MM.1S (cell line): ENCODE measurements at regions not wholly inside any gene's neighbourhood (a gene's known extent, or its start where the extent isn't known, plus 50 kb on each side); places are given as distances from the start of the nearest gene placed in this dataset.

Source experiments
- EZH2 ChIP-seq: fragments of 300-600 bp; sonication (generic); optimal IDR thresholded peaks from 2 replicates; pipeline ENCODE3; 2017; ENCODE audit warnings: low read depth, mild to moderate bottlenecking, antibody characterized with exemption, low read length, mixed read lengths
- EZH2phosphoT487 ChIP-seq: fragments of 300-600 bp; sonication (generic); IDR thresholded peaks from 2 replicates; pipeline ENCODE4 v1.6.1; 2018; ENCODE audit warnings: antibody characterized with exemption, low read length
- TF ChIP-seq, protein P1 (sequence below): fragments of 300-600 bp; sonication (generic); IDR thresholded peaks from 2 replicates; pipeline ENCODE4 v1.5.1; 2016; ENCODE audit warnings: antibody characterized with exemption, low read length, mixed read lengths

DNA sequence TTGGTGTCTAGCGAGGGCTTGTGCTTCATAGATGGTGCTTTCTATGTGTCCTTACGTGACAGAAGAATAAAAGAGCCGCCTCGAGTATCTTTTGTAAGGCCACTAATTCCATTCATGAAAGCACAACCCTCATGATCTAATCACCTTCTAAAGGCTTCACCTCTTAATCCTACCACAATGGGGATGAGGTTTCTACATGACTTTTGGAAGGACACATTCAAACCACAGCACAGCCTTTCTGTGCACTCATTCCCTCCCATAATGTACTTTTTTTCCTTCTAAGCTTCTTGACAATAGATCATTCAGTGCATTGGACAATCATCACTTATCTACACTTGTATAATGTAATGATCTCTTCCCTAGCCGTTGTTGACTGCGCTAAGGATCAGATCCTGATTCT, 774.8 kb downstream of the BRINP1 start:
- TF ChIP-seq, protein P1, sequence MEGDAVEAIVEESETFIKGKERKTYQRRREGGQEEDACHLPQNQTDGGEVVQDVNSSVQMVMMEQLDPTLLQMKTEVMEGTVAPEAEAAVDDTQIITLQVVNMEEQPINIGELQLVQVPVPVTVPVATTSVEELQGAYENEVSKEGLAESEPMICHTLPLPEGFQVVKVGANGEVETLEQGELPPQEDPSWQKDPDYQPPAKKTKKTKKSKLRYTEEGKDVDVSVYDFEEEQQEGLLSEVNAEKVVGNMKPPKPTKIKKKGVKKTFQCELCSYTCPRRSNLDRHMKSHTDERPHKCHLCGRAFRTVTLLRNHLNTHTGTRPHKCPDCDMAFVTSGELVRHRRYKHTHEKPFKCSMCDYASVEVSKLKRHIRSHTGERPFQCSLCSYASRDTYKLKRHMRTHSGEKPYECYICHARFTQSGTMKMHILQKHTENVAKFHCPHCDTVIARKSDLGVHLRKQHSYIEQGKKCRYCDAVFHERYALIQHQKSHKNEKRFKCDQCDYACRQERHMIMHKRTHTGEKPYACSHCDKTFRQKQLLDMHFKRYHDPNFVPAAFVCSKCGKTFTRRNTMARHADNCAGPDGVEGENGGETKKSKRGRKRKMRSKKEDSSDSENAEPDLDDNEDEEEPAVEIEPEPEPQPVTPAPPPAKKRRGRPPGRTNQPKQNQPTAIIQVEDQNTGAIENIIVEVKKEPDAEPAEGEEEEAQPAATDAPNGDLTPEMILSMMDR, result no peak
- TF ChIP-seq EZH2 (no peak), EZH2phosphoT487 (no peak)
